ENCODE measurements at regions not wholly inside any gene's neighbourhood (a gene's known extent, or its start where the extent isn't known, plus 50 kb on each side); places are given as distances from the start of the nearest gene placed in this dataset.

DNA sequence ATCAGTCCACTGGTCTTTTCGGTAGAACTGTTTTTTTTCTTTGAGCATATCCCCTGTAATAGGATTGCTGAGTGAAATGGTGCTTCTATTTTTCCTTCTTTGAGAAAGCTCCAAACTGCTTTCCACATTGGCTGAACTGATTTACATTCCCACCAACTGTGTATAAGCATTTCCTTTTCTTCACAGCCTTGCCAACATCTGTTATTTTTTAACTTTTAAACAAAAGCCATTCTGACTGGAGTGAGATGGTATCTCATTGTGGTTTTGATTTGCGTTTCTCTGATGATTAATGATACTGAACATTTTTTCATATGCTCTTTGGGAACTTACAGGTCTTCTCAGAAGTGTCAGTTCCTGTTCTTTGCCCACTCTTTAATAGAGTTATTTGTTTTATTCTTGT is 764.7 kb downstream of the MTRR start:
- Histone ChIP-seq H3K4me1 (replicated peaks in 1 of 2) (no peaks in the 10 kb centered on the region), H3K36me3 (replicated peaks in 1 of 2) (no peaks in the 10 kb centered on the region), H3K9me3 (replicated peaks in 1 of 3) (no peaks in the 10 kb centered on the region), H3K27ac (no peak overlapping the region), H3K27me3 (no peaks in the 10 kb centered on the region), H3K4me3 (no peak overlapping the region)
- no peak for DNase-seq
- TF ChIP-seq, protein P1, sequence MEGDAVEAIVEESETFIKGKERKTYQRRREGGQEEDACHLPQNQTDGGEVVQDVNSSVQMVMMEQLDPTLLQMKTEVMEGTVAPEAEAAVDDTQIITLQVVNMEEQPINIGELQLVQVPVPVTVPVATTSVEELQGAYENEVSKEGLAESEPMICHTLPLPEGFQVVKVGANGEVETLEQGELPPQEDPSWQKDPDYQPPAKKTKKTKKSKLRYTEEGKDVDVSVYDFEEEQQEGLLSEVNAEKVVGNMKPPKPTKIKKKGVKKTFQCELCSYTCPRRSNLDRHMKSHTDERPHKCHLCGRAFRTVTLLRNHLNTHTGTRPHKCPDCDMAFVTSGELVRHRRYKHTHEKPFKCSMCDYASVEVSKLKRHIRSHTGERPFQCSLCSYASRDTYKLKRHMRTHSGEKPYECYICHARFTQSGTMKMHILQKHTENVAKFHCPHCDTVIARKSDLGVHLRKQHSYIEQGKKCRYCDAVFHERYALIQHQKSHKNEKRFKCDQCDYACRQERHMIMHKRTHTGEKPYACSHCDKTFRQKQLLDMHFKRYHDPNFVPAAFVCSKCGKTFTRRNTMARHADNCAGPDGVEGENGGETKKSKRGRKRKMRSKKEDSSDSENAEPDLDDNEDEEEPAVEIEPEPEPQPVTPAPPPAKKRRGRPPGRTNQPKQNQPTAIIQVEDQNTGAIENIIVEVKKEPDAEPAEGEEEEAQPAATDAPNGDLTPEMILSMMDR (IDR thresholded peaks at IDR 0.05), result no peak
- no peak for TF ChIP-seq POLR2A (IDR thresholded peaks at IDR 0.05)
- intact Hi-C loops (cut with DNase I), result no loop called here
- WGBS, 4 donors, result 42 to 58% (median 56%) methylated on average over 2 of the region's 2 CpGs

DNA sequence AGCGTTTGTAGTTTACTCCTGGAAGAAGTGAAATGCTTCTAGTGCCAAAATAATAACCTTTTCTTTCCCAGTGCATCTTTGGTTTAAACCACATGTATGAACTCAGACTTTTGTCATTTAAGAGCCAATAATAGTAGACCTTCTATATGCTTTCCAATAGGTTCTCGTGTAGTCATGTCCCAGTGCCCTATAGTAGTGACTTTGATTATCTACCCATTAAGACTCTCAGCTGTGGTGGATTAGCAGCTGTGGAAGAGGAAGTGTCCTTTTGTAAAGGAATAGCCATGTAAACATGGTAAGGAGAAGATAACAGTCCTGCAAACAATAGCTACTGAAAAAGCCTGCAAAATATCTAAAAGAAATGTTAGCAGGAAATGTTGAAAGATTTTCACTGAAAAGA is 765.3 kb downstream of the MTRR start:
- intact Hi-C loops (cut with DNase I), result no loop called here
- H3K27ac ChIP-seq, result no peak overlapping the region
- H3K4me1 ChIP-seq (replicated peaks in 1 of 2), result no peaks in the 10 kb centered on the region
- DNase-seq, result no peak
- no peaks in the 10 kb centered on the region for H3K27me3 ChIP-seq
- H3K4me3 ChIP-seq, result no peak overlapping the region
- WGBS, 4 donors, result 51 to 64% (median 56%) methylated on average over 2 of the region's 2 CpGs
- H3K9me3 ChIP-seq (replicated peaks in 1 of 3), result no peaks in the 10 kb centered on the region
- no peaks in the 10 kb centered on the region for H3K36me3 ChIP-seq (replicated peaks in 1 of 2)
- TF ChIP-seq, protein P1 (IDR thresholded peaks at IDR 0.05), result no peak
- TF ChIP-seq POLR2A (IDR thresholded peaks at IDR 0.05), result no peak

DNA sequence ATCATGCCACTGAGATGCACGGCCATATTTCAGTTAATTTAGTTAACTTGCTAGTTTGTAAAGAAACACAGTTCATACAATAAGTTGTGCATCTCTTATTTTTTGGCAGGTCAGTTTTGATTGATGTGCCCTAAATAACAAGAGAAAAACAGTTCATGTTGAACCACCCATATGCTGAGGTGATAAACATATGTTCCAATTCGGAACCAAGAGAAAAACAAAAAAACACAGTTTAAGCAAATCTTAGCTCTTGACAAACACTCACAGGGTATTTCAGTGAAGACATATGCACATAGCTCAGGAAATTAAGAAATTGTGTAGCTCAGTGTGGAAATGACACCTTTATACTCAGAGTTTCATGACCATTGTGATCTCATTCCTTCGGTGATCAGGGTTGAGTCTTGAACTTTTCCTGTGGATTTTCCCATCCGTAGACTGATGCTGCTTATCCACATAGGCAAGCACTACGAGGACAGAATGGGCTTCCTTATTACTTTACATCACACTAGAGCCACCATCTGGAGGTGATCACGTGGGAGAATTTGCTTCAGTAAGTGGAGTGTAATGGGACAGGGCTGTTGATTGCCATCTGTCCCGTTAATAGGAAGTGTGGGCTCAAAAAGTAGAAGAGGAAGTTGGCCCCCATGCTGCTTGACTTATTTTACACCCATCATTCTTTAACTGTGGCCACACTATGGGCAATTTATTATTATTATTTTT is 773.0 kb downstream of the MTRR start:
- Histone ChIP-seq H3K4me1 (replicated peaks in 1 of 2) (no peaks in the 10 kb centered on the region), H3K27ac (no peak overlapping the region), H3K9me3 (replicated peaks in 1 of 3) (no peaks in the 10 kb centered on the region), H3K27me3 (no peaks in the 10 kb centered on the region), H3K4me3 (no peak overlapping the region), H3K36me3 (replicated peaks in 1 of 2) (no peaks in the 10 kb centered on the region)
- intact Hi-C loops (cut with DNase I), result no loop called here
- DNase-seq, result no peak
- TF ChIP-seq, protein P1 (IDR thresholded peaks at IDR 0.05), result no peak
- TF ChIP-seq POLR2A (IDR thresholded peaks at IDR 0.05), result no peak
- 79 to 83% (median 81%) methylated on average over 7 of the region's 7 CpGs for WGBS, 4 donors

DNA sequence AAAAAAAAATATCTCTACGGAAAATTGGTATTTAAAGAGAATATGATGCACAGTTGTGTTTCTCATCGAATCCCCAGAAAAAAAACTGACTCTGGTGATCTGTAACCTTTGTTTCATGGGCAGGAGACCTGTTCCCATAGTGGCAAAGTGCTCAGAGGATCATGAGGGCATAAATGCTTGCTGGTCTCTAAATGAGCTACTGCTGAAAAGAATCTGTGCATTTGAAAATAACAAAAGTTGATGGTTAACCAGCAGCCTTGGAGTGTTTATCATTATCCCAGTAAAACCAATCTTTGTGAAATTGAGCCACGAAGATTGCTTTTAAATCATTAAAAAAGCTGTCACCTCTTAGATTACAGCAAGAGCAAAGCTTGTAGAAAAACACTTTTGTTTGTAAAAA is 775.4 kb downstream of the MTRR start:
- no peaks in the 10 kb centered on the region for H3K4me1 ChIP-seq (replicated peaks in 1 of 2)
- 50 to 66% (median 60%) methylated on average over 3 of the region's 3 CpGs for WGBS, 4 donors
- intact Hi-C loops (cut with DNase I), result no loop called here
- H3K27ac ChIP-seq, result no peak overlapping the region
- H3K4me3 ChIP-seq, result no peak overlapping the region
- DNase-seq, result no peak
- no peaks in the 10 kb centered on the region for H3K9me3 ChIP-seq (replicated peaks in 1 of 3)
- H3K27me3 ChIP-seq, result no peaks in the 10 kb centered on the region
- no peaks in the 10 kb centered on the region for H3K36me3 ChIP-seq (replicated peaks in 1 of 2)
- no peak for TF ChIP-seq POLR2A (IDR thresholded peaks at IDR 0.05)
- TF ChIP-seq, protein P1 (IDR thresholded peaks at IDR 0.05), result no peak
